ENCODE measurements at regions not wholly inside any gene's neighbourhood (a gene's known extent, or its start where the extent isn't known, plus 50 kb on each side); places are given as distances from the start of the nearest gene placed in this dataset.

DNA sequence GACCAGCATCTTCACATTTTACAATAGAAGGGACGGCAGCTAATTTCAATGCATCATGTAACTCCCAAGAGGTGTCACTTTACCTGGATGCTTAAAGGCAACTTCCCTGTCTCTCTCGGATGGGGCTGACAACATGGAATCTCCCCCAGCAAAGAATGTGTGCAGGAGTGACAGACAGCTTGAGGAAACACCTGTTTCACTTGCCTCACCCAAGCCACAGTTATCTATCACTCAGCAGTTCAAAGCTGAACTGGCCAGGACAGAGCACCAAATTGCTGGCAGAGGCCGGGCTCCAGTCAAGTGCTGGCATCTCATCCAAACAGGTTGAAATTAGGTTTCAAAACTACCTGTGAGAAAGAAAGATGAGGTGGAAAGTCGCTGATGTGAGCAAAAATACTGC, 538.0 kb upstream of the PLXNA2 start:
- no peak for TF ChIP-seq ZFX (IDR thresholded peaks at IDR 0.05; ENCODE audit: borderline replicate concordance)
- TF ChIP-seq, protein P1, sequence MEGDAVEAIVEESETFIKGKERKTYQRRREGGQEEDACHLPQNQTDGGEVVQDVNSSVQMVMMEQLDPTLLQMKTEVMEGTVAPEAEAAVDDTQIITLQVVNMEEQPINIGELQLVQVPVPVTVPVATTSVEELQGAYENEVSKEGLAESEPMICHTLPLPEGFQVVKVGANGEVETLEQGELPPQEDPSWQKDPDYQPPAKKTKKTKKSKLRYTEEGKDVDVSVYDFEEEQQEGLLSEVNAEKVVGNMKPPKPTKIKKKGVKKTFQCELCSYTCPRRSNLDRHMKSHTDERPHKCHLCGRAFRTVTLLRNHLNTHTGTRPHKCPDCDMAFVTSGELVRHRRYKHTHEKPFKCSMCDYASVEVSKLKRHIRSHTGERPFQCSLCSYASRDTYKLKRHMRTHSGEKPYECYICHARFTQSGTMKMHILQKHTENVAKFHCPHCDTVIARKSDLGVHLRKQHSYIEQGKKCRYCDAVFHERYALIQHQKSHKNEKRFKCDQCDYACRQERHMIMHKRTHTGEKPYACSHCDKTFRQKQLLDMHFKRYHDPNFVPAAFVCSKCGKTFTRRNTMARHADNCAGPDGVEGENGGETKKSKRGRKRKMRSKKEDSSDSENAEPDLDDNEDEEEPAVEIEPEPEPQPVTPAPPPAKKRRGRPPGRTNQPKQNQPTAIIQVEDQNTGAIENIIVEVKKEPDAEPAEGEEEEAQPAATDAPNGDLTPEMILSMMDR (IDR thresholded peaks at IDR 0.05), result no peak
- H3K27ac ChIP-seq, result no peak overlapping the region

DNA sequence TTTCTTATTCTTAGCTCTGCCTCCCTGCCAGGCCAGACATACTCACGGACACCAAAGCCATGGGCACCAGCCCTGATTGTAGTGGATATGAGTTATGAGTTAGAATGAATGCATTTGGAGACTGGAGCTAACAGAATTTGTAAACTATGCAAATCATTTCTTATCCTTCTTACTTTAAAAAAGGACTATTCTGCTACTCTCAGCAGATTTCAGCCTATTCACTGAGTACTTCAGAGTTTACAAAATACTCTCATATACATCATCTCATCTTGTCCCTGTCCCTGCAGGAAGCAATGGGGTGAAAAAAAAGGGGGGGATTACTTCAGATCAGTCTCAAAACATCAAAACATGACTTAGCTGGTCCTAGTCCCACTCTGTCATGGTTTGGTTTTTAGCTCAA, 541.4 kb upstream of the PLXNA2 start:
- H3K27ac ChIP-seq, result no peak overlapping the region
- TF ChIP-seq, protein P1 (IDR thresholded peaks at IDR 0.05), result no peak
- no peak for TF ChIP-seq ZFX (IDR thresholded peaks at IDR 0.05; ENCODE audit: borderline replicate concordance)

DNA sequence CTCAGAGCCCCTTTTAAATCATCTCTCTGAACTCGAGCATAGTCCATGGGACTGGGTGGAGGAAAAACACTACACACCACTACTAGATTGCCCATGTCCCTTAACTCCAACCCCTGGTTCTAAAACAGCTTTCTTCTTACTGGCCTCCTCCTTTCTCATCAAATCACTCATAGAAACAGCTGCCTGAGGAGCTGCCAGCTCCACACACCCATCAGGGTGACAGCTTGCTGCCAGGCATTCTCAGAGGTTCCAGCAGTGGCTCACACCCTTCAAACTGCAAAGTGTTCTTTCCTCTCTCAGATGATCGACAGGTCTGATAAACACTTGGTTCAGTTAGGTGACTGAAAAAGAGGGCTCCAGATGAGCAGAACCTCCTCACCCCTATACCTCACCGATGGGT, 543.0 kb upstream of the PLXNA2 start:
- no peak overlapping the region for H3K27ac ChIP-seq
- TF ChIP-seq ZFX (IDR thresholded peaks at IDR 0.05; ENCODE audit: borderline replicate concordance), result no peak
- TF ChIP-seq, protein P1 (IDR thresholded peaks at IDR 0.05), result no peak

DNA sequence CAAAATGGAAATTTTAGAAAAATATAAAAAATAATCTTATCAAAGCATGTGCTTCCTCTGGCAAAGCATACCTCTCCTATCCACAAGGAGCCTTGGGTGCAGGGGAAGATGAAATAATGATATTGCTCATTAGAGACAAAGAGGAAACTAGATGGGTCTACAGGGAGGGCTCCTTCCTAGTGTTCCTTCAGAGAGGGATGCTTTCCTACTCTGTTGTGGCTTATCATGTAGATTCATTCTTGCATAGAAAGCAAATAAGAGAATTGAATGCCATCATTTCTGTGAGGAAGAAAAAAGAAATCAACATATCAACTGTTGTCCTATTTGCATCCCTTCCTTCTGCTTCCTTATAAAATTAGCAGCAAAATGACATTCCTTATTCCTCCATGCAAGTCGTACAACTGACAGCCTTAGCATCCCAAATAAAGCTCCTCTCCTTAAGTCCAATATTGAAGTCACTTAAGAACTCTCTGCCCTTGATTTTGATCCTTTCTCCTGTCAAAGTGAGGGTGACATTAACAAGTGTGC, 543.9 kb upstream of the PLXNA2 start:
- TF ChIP-seq ZFX (IDR thresholded peaks at IDR 0.05; ENCODE audit: borderline replicate concordance), result no peak
- TF ChIP-seq, protein P1 (IDR thresholded peaks at IDR 0.05), result no peak
- H3K27ac ChIP-seq, result no peak overlapping the region

DNA sequence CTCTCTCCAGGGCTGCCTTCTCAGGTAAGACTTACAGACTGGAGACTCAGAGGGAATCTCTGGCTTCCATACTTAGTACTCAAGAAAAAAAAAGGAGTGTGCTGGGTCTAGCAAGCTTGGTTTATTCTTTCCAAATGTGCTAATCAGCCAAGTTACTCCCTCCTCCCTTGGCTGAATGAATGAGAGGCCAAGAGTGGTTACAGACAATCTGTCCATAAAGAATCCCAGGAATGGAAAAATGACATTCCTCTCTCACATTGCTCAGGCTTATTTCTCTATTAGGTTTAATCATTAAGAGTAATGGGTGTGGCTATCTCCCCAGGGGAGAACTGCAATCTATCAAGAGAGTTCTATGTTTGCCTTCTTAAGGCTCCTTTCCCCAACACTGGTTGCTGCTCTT, 547.3 kb upstream of the PLXNA2 start:
- H3K27ac ChIP-seq, result no peak overlapping the region
- TF ChIP-seq, protein P1 (IDR thresholded peaks at IDR 0.05), result no peak
- no peak for TF ChIP-seq ZFX (IDR thresholded peaks at IDR 0.05; ENCODE audit: borderline replicate concordance)

DNA sequence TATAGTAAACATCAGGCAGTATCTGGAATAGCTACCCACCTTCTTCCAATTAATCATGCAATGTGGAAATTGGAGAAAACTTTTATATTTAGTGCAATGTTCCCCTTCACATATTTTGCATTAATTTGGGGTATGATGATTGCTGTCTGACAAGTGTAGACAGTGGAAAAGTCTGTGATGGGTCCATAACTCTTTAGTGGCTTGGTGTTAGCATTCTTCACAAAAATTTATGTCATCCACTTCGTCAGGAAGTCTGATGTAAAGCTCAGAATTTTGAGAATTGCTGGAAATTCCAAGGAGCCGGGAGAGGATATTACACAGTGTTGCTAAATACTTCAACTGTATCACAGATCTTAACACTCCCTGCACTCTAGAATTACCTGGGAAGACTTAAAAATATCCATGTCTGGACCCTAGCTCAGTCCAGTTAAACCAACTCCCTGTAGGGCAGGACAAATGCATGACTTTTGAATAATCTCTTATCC, 549.7 kb upstream of the PLXNA2 start:
- H3K27ac ChIP-seq, result no peak overlapping the region

DNA sequence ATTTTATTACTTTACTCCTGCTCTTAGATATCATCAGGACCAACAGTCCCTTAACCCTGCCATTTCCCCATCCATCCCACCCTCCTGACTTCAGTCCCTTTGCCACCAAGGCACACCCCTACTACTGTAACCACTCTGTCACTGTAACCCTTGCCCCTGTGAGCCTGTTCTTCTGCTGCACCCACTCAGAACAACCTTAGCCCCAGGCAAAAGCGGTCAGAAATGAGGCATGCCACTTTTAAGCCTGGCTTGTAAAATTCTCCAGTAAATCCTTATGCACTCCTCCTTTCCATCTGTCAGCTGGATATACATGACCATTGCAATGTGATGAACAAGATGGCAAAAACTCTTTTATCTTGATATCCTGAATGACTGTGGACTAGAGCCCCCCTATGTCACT, 555.0 kb upstream of the PLXNA2 start:
- TF ChIP-seq, protein P1 (IDR thresholded peaks at IDR 0.05), result no peak
- no peak for TF ChIP-seq ZFX (IDR thresholded peaks at IDR 0.05; ENCODE audit: borderline replicate concordance)
- H3K27ac ChIP-seq, result no peak overlapping the region

More for the DNA sequence above, 549.7 kb upstream of the PLXNA2 start:
- TF ChIP-seq, protein P1 (IDR thresholded peaks at IDR 0.05), result no peak
- no peak for TF ChIP-seq ZFX (IDR thresholded peaks at IDR 0.05; ENCODE audit: borderline replicate concordance)
